Suprapubic skin (tissue), 4 donors: ENCODE measurements at regions not wholly inside any gene's neighbourhood (a gene's known extent, or its start where the extent isn't known, plus 50 kb on each side); places are given as distances from the start of the nearest gene placed in this dataset.

Experiments
- DNase-seq, 2 donors: peaks; one replicate each; pipeline ENCODE4 v3.0.0-alpha.2; 2019; ENCODE audit warnings: low spot score in 2 of 2
- H3K27ac ChIP-seq: fragments of 200-600 bp; sonication (generic); one replicate; pipeline ENCODE4 v1.5.1; 2019
- H3K27me3 ChIP-seq: fragments of 200-600 bp; sonication (generic); one replicate; pipeline ENCODE4 v1.5.1; 2019
- H3K36me3 ChIP-seq: fragments of 200-600 bp; sonication (generic); one replicate; pipeline ENCODE4 v1.5.1; 2019
- H3K4me1 ChIP-seq: fragments of 200-600 bp; sonication (generic); one replicate; pipeline ENCODE4 v1.5.1; 2019
- H3K4me3 ChIP-seq: fragments of 200-600 bp; sonication (generic); one replicate; pipeline ENCODE4 v1.5.1; 2019; ENCODE audit warnings: mild to moderate bottlenecking
- H3K9me3 ChIP-seq: fragments of 200-600 bp; sonication (generic); one replicate; pipeline ENCODE4 v1.5.1; 2019
- CTCF ChIP-seq, 2 donors: fragments of 200-600 bp in 1 of 2; fragments of 450-650 bp in 1 of 2; sonication (generic) in 1 of 2; IDR thresholded peaks; one replicate each; pipeline ENCODE4 v1.5.1; 2016 to 2019; ENCODE audit warnings: antibody characterized with exemption in 2 of 2, mild to moderate bottlenecking in 1 of 2, moderate library complexity in 1 of 2
- EP300 ChIP-seq: sonication (generic); formaldehyde crosslinking; IDR thresholded peaks from one replicate; pipeline ENCODE4 v1.6.1; 2017; ENCODE audit warnings: antibody characterized with exemption
- POLR2A ChIP-seq, 2 donors: fragments of 450-650 bp; IDR thresholded peaks; one replicate each; pipeline ENCODE4 v1.6.1; 2017; ENCODE audit warnings: antibody characterized with exemption in 2 of 2, mild to moderate bottlenecking in 2 of 2, moderate library complexity in 2 of 2
- POLR2AphosphoS5 ChIP-seq, 3 donors: sonication (generic); formaldehyde crosslinking; IDR thresholded peaks; one replicate each; pipeline ENCODE4 v1.6.1; 2017; ENCODE audit warnings: antibody characterized with exemption in 3 of 3
- WGBS: methylation state at CpG from one replicate; pipeline ENCODE4 v1.1.5; 2018; 5-methylcytosine and 5-hydroxymethylcytosine counted together

- 67% methylated on average over 5 of the region's 5 CpGs for WGBS
- Histone ChIP-seq H3K27me3 (no peaks in the 10 kb centered on the region), H3K4me3 (no peak overlapping the region), H3K27ac (no peak overlapping the region), H3K9me3 (no peaks in the 10 kb centered on the region), H3K4me1 (no peaks in the 10 kb centered on the region), H3K36me3 (no peaks in the 10 kb centered on the region)
- no peak for DNase-seq
- TF ChIP-seq CTCF (IDR thresholded peaks at IDR 0.05) (no peak), POLR2A (IDR thresholded peaks at IDR 0.05) (no peak), POLR2AphosphoS5 (IDR thresholded peaks at IDR 0.05) (no peak), EP300 (no peak)
Observed at GRCh38 chr3:25885544-25885943, 95.7 kb downstream of the OXSM start.

GRCh38 chr3:25887907-25888306, 98.0 kb downstream of the OXSM start:
- no peak for DNase-seq

GRCh38 chr3:25888892-25889524, 99.1 kb downstream of the OXSM start:
- Histone ChIP-seq H3K27me3 (no peaks in the 10 kb centered on the region), H3K36me3 (no peaks in the 10 kb centered on the region), H3K4me1 (no peaks in the 10 kb centered on the region), H3K4me3 (no peak overlapping the region), H3K27ac (no peak overlapping the region), H3K9me3 (no peaks in the 10 kb centered on the region)
- TF ChIP-seq EP300, result no peak
- DNase-seq, result no peak

More at GRCh38 chr3:25887907-25888306, 98.0 kb downstream of the OXSM start:
- TF ChIP-seq EP300 (no peak), CTCF (IDR thresholded peaks at IDR 0.05) (no peak), POLR2AphosphoS5 (IDR thresholded peaks at IDR 0.05) (no peak), POLR2A (IDR thresholded peaks at IDR 0.05) (no peak)
- no peak overlapping the region for H3K27ac ChIP-seq
- H3K36me3 ChIP-seq, result no peaks in the 10 kb centered on the region
- no peaks in the 10 kb centered on the region for H3K4me1 ChIP-seq
- H3K27me3 ChIP-seq, result no peaks in the 10 kb centered on the region
- H3K4me3 ChIP-seq, result no peak overlapping the region
- WGBS, result 85% methylated on average over 5 of the region's 5 CpGs
- H3K9me3 ChIP-seq, result no peaks in the 10 kb centered on the region

GRCh38 chr3:25889525-25889917, 99.6 kb downstream of the OXSM start:
- Histone ChIP-seq H3K9me3 (no peaks in the 10 kb centered on the region), H3K4me1 (no peaks in the 10 kb centered on the region), H3K27ac (no peak overlapping the region), H3K36me3 (no peaks in the 10 kb centered on the region), H3K27me3 (no peaks in the 10 kb centered on the region), H3K4me3 (no peak overlapping the region)
- no peak for DNase-seq
- WGBS, result 94% methylated on average over 2 of the region's 2 CpGs
- TF ChIP-seq POLR2AphosphoS5 (IDR thresholded peaks at IDR 0.05), result no peak
- TF ChIP-seq POLR2A (IDR thresholded peaks at IDR 0.05), result no peak
- no peak for TF ChIP-seq EP300
- TF ChIP-seq CTCF (IDR thresholded peaks at IDR 0.05), result no peak

- Histone ChIP-seq H3K4me3 (no peak overlapping the region), H3K36me3 (no peaks in the 10 kb centered on the region), H3K27ac (no peak overlapping the region), H3K4me1 (no peaks in the 10 kb centered on the region), H3K9me3 (no peaks in the 10 kb centered on the region), H3K27me3 (no peaks in the 10 kb centered on the region)
- WGBS, result 88% methylated on average over 3 of the region's 3 CpGs
- TF ChIP-seq POLR2A (IDR thresholded peaks at IDR 0.05) (no peak), EP300 (no peak), POLR2AphosphoS5 (IDR thresholded peaks at IDR 0.05) (no peak), CTCF (IDR thresholded peaks at IDR 0.05) (no peak)
- no peak for DNase-seq
Observed at GRCh38 chr3:25894101-25894500, 104.2 kb downstream of the OXSM start.

- Histone ChIP-seq H3K4me3 (no peak overlapping the region), H3K27me3 (no peaks in the 10 kb centered on the region), H3K36me3 (no peaks in the 10 kb centered on the region), H3K9me3 (no peaks in the 10 kb centered on the region), H3K4me1 (no peaks in the 10 kb centered on the region), H3K27ac (no peak overlapping the region)
- no peak for DNase-seq
- TF ChIP-seq CTCF (IDR thresholded peaks at IDR 0.05) (no peak), EP300 (no peak), POLR2A (IDR thresholded peaks at IDR 0.05) (no peak), POLR2AphosphoS5 (IDR thresholded peaks at IDR 0.05) (no peak)
- WGBS, result 99% methylated on average over 2 of the region's 2 CpGs
Observed at GRCh38 chr3:25895031-25895430, 105.1 kb downstream of the OXSM start.
